ENCODE measurements at regions not wholly inside any gene's neighbourhood (a gene's known extent, or its start where the extent isn't known, plus 50 kb on each side); places are given as distances from the start of the nearest gene placed in this dataset.

DNA sequence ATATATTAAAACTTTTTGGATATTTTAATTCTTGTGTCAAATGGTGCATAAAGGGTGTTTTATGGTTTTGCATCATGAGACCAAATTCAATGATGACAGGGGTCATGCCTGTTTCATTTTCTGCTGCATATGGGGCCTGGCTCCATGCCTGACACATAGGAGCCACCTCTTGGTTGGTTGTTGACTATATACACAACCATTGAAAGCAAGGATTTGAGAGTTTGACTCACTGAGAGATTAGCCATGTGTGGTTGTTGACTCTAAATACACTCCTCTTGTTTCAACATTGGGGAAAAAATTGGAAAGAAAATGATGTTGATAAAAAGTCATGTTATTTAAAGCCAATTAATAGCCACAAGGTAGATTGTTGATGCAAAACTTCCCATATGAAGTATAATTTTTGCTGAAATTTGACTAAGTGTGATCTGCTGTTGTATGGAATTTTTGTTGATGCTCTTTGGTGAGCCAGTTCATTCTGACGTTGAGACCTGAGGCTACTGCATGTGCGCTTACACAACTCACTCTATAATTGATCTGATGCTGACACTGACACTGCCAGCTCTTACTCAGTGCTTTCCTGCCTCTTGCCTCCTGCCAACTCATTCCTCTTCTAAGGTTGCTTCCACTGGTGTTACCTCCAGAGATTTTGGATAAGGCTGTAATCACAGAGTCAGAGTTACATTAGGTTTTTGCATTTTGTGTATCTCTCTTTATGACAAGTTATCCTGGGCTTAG is 446.2 kb upstream of the SLC14A2 start:
- H3K4me3 ChIP-seq (ENCODE audit: low read depth in 2 of 2, low read length in 2 of 2) = no peak overlapping the region
- BruUV-seq (replicated peaks) = no TSS peak
- no peak for ATAC-seq
- TF ChIP-seq SIN3A (IDR thresholded peaks at IDR 0.05; ENCODE audit: borderline replicate concordance, insufficient read depth, low read depth, low read length) (no peak), POLR2AphosphoS5 (IDR thresholded peaks at IDR 0.05; ENCODE audit: low read depth, low read length) (no peak), TCF7L2 (IDR thresholded peaks at IDR 0.05; ENCODE audit: low read depth, low read length) (no peak)
- TF ChIP-seq, protein P1, sequence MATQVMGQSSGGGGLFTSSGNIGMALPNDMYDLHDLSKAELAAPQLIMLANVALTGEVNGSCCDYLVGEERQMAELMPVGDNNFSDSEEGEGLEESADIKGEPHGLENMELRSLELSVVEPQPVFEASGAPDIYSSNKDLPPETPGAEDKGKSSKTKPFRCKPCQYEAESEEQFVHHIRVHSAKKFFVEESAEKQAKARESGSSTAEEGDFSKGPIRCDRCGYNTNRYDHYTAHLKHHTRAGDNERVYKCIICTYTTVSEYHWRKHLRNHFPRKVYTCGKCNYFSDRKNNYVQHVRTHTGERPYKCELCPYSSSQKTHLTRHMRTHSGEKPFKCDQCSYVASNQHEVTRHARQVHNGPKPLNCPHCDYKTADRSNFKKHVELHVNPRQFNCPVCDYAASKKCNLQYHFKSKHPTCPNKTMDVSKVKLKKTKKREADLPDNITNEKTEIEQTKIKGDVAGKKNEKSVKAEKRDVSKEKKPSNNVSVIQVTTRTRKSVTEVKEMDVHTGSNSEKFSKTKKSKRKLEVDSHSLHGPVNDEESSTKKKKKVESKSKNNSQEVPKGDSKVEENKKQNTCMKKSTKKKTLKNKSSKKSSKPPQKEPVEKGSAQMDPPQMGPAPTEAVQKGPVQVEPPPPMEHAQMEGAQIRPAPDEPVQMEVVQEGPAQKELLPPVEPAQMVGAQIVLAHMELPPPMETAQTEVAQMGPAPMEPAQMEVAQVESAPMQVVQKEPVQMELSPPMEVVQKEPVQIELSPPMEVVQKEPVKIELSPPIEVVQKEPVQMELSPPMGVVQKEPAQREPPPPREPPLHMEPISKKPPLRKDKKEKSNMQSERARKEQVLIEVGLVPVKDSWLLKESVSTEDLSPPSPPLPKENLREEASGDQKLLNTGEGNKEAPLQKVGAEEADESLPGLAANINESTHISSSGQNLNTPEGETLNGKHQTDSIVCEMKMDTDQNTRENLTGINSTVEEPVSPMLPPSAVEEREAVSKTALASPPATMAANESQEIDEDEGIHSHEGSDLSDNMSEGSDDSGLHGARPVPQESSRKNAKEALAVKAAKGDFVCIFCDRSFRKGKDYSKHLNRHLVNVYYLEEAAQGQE (IDR thresholded peaks at IDR 0.05; ENCODE audit: insufficient read depth in 1 of 2, low read depth in 2 of 2, low read length in 1 of 2) = no peak
- TF ChIP-seq, protein P2, sequence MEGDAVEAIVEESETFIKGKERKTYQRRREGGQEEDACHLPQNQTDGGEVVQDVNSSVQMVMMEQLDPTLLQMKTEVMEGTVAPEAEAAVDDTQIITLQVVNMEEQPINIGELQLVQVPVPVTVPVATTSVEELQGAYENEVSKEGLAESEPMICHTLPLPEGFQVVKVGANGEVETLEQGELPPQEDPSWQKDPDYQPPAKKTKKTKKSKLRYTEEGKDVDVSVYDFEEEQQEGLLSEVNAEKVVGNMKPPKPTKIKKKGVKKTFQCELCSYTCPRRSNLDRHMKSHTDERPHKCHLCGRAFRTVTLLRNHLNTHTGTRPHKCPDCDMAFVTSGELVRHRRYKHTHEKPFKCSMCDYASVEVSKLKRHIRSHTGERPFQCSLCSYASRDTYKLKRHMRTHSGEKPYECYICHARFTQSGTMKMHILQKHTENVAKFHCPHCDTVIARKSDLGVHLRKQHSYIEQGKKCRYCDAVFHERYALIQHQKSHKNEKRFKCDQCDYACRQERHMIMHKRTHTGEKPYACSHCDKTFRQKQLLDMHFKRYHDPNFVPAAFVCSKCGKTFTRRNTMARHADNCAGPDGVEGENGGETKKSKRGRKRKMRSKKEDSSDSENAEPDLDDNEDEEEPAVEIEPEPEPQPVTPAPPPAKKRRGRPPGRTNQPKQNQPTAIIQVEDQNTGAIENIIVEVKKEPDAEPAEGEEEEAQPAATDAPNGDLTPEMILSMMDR (IDR thresholded peaks at IDR 0.05) = no peak
- intact Hi-C loops (cut with micrococcal nuclease; ENCODE audit: unreplicated experiment) (no loop called here), in situ Hi-C loops (cut with HindIII; ENCODE audit: low pct_unique_long_range_greater_than_20kb, low sequenced_read_pairs) (no loop called here)
- ChIA-PET POLR2A (no interaction called here), CTCF (no interaction called here)
- no peaks in the 10 kb centered on the region for H3K4me1 ChIP-seq (ENCODE audit: control insufficient read depth, insufficient read depth, low read length)
- DNase-seq (ENCODE audit: low read depth, low spot score) = no peak
- no peak overlapping the region for H3K27ac ChIP-seq (ENCODE audit: low read length)
- no peaks in the 10 kb centered on the region for H3K9me3 ChIP-seq (ENCODE audit: control insufficient read depth, insufficient read depth, low read depth, low read length)
- no peaks in the 10 kb centered on the region for H3K36me3 ChIP-seq (ENCODE audit: control insufficient read depth, insufficient read depth, low read length)
- no peaks in the 10 kb centered on the region for H3K27me3 ChIP-seq (ENCODE audit: control insufficient read depth, insufficient read depth, low read length)

DNA sequence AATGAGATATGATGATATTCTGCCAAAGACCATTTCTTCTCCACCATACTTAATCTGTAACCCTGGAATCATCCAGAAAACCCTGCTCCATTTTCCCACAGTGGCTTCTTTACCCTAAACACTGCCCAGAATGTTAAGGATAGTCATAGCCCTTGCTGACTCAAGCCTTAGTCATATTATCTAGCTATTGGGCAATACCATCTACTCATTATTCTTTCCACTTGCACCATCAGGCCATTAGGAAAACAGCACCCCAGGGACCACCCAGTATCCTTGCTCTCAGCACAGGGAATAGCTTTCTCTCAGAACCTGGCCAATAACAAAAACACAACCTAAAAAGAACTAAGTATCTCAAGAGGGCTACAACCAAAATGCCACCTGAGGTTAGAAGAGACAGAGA is 445.7 kb upstream of the SLC14A2 start:
- ATAC-seq = no peak
- intact Hi-C loops (cut with micrococcal nuclease; ENCODE audit: unreplicated experiment) = no loop called here
- no peak for DNase-seq (ENCODE audit: low read depth, low spot score)
- Histone ChIP-seq H3K27ac (ENCODE audit: low read length) (no peak overlapping the region), H3K27me3 (ENCODE audit: control insufficient read depth, insufficient read depth, low read length) (no peaks in the 10 kb centered on the region), H3K4me1 (ENCODE audit: control insufficient read depth, insufficient read depth, low read length) (no peaks in the 10 kb centered on the region), H3K36me3 (ENCODE audit: control insufficient read depth, insufficient read depth, low read length) (no peaks in the 10 kb centered on the region), H3K4me3 (ENCODE audit: low read depth in 2 of 2, low read length in 2 of 2) (no peak overlapping the region), H3K9me3 (ENCODE audit: control insufficient read depth, insufficient read depth, low read depth, low read length) (no peaks in the 10 kb centered on the region)
- TF ChIP-seq, protein P2 (IDR thresholded peaks at IDR 0.05) = no peak
- TF ChIP-seq SIN3A (IDR thresholded peaks at IDR 0.05; ENCODE audit: borderline replicate concordance, insufficient read depth, low read depth, low read length) = no peak
- TF ChIP-seq, protein P1 (IDR thresholded peaks at IDR 0.05; ENCODE audit: insufficient read depth in 1 of 2, low read depth in 2 of 2, low read length in 1 of 2) = no peak
- BruUV-seq (replicated peaks) = no TSS peak
- ChIA-PET POLR2A (no interaction called here), CTCF (no interaction called here)
- in situ Hi-C loops (cut with HindIII; ENCODE audit: low pct_unique_long_range_greater_than_20kb, low sequenced_read_pairs) = no loop called here

Measured in Panc1 (cell line).